ENCODE measurements at regions not wholly inside any gene's neighbourhood (a gene's known extent, or its start where the extent isn't known, plus 50 kb on each side); places are given as distances from the start of the nearest gene placed in this dataset.
"Not testable (repeated sequence)": the region's sequence is repeated elsewhere in the genome, so short reads cannot be mapped to it uniquely, and the experiment has no call there.

- no peak for DNase-seq
Measured at GRCh38 chr10:80957161-80957560, 419.5 kb downstream of the SH2D4B start.

- DNase-seq = no peak
Measured at GRCh38 chr10:80964179-80964578, 426.5 kb downstream of the SH2D4B start.

- DNase-seq = no peak
Measured at GRCh38 chr10:80964955-80965614, 427.4 kb downstream of the SH2D4B start.

- no peak for DNase-seq
Measured at GRCh38 chr10:80966326-80966986, 428.8 kb downstream of the SH2D4B start.

- DNase-seq = not testable (repeated sequence)
Measured at GRCh38 chr10:80967357-80967756, 429.7 kb downstream of the SH2D4B start.

GRCh38 chr10:80968903-80969302, 431.2 kb downstream of the SH2D4B start:
- DNase-seq = no peak

- DNase-seq = no peak
Measured at GRCh38 chr10:80971461-80971860, 433.8 kb downstream of the SH2D4B start.

- DNase-seq = no peak
Measured at GRCh38 chr10:80976658-80977057, 439.0 kb downstream of the SH2D4B start.

GRCh38 chr10:80985102-80985501, 447.4 kb downstream of the SH2D4B start:
- DNase-seq = no peak

GRCh38 chr10:80986596-80986995, 448.9 kb downstream of the SH2D4B start:
- no peak for DNase-seq

GRCh38 chr10:80988755-80989154, 451.1 kb downstream of the SH2D4B start:
- DNase-seq = no peak

- DNase-seq = no peak
Measured at GRCh38 chr10:80996615-80997193, 459.0 kb downstream of the SH2D4B start.

- no peak for DNase-seq
Measured at GRCh38 chr10:81000781-81001180, 463.1 kb downstream of the SH2D4B start.

- DNase-seq = no peak
Measured at GRCh38 chr10:81002382-81002781, 464.7 kb downstream of the SH2D4B start.

GRCh38 chr10:81007872-81008271, 470.2 kb downstream of the SH2D4B start:
- DNase-seq = no peak

- no peak for DNase-seq
Measured at GRCh38 chr10:81008726-81009125, 471.0 kb downstream of the SH2D4B start.

GRCh38 chr10:81009296-81009695, 471.6 kb downstream of the SH2D4B start:
- no peak for DNase-seq

GRCh38 chr10:81013771-81014170, 476.1 kb downstream of the SH2D4B start:
- no peak for DNase-seq

- DNase-seq = peak; percentile 57
Measured at GRCh38 chr10:81019029-81019890, 481.6 kb downstream of the SH2D4B start.

GRCh38 chr10:81021428-81022129, 483.9 kb downstream of the SH2D4B start:
- DNase-seq = no peak

- no peak for DNase-seq
Measured at GRCh38 chr10:81026591-81026990, 488.9 kb downstream of the SH2D4B start.

GRCh38 chr10:81027223-81027622, 489.5 kb downstream of the SH2D4B start:
- no peak for DNase-seq

- DNase-seq = no peak
Measured at GRCh38 chr10:81027706-81028105, 490.0 kb downstream of the SH2D4B start.
